Stimulated activated naive CD8-positive, alpha-beta T cell treated with anti-CD3 and anti-CD28 coated beads, Interleukin-15, Interleukin-2, amounts not matched to agents 100 ng/mL and 50 ng/mL, for 24 hours (primary cell): ENCODE measurements at regions not wholly inside any gene's neighbourhood (a gene's known extent, or its start where the extent isn't known, plus 50 kb on each side); places are given as distances from the start of the nearest gene placed in this dataset.

Experiments
- H3K27ac Mint-ChIP-seq: one replicate; pipeline ENCODE4 v1.8.0; 2021; ENCODE audit warnings: mild to moderate bottlenecking, mixed read lengths
- H3K27me3 Mint-ChIP-seq: one replicate; pipeline ENCODE4 v1.8.0; 2021; ENCODE audit warnings: mixed read lengths
- H3K36me3 Mint-ChIP-seq: one replicate; pipeline ENCODE4 v1.8.0; 2021; ENCODE audit warnings: low read depth, mixed read lengths
- H3K4me1 Mint-ChIP-seq: one replicate; pipeline ENCODE4 v1.8.0; 2021; ENCODE audit warnings: low read depth, mixed read lengths
- H3K4me3 Mint-ChIP-seq: one replicate; pipeline ENCODE4 v1.8.0; 2021; ENCODE audit warnings: mild to moderate bottlenecking, mixed read lengths
- H3K9me3 Mint-ChIP-seq: one replicate; pipeline ENCODE4 v1.8.0; 2021; ENCODE audit warnings: mixed read lengths

DNA sequence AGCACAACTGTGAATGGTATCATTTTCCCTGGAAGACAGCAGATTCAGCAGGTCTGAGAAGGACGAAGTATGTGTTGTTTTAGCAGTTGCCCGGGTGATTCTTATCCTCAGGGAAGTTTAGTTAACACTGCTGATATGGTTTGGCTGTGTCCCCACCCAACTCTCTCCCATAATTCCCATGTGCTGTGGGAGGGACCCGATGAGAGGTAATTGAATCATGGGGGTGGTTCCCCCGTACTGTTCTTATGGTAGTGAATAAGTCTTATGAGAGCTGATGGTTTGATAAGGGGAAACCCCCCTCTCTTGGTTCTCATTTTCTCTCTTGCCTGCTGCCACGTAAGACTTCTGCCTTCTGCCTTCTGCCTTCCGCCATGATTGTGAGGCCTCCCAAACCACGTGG, 81.0 kb upstream of the UBAC2 start:
- Mint-ChIP-seq H3K9me3 (peaks cover 6% of the 10 kb centered on the region), H3K36me3 (peaks cover 4% of the 10 kb centered on the region), H3K27ac (peak overlapping the region; percentile 37), H3K27me3 (peaks cover 5% of the 10 kb centered on the region), H3K4me3 (no peak overlapping the region), H3K4me1 (peaks cover 33% of the 10 kb centered on the region)

DNA sequence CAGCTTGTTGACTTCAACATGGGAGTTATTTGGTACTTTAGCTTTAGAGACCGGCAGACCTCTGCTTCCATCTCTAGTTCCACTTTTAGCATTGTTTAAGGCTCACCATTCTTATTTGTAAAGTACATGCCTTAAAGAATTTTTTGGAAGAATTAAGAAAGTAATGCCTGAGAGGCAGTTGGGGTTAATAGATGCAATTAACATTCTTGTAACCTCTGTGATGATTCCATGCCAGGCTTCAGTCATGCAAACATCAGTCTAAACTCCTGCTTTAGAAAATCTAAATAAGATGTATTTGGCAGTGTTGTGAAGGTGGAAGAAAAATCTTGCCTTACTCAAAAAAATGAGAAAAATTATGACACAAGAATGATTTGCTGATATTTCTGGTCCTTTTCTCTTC, 79.9 kb upstream of the UBAC2 start:
- Mint-ChIP-seq H3K9me3 (peaks cover 6% of the 10 kb centered on the region), H3K4me3 (peak overlapping the region; percentile 24), H3K27ac (peak overlapping the region; percentile 59), H3K4me1 (peaks cover 42% of the 10 kb centered on the region), H3K36me3 (peaks cover 4% of the 10 kb centered on the region), H3K27me3 (peaks cover 5% of the 10 kb centered on the region)

DNA sequence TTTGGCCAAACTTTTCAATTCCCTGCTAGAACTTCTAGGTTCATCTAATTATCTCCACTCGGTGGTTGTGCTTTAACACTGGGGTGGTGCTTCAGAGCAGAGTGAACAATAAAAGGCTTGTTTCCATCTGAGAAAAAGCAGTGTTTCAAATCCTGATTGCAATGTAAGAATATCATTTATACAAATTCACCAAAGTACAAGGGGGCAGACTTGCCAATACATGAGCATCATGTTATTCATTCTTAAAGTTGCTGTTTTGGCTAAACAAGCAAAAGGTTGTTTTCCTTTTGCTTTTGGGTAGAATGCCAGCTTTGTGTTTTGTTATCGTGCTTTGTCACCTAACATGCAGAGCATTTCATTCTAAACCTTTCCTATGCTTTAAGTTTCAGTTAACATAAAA, 78.5 kb upstream of the UBAC2 start:
- Mint-ChIP-seq H3K4me3 (no peak overlapping the region), H3K27me3 (peaks cover 5% of the 10 kb centered on the region), H3K36me3 (peaks cover 4% of the 10 kb centered on the region), H3K9me3 (peaks cover 6% of the 10 kb centered on the region), H3K27ac (no peak overlapping the region), H3K4me1 (peaks cover 42% of the 10 kb centered on the region)

DNA sequence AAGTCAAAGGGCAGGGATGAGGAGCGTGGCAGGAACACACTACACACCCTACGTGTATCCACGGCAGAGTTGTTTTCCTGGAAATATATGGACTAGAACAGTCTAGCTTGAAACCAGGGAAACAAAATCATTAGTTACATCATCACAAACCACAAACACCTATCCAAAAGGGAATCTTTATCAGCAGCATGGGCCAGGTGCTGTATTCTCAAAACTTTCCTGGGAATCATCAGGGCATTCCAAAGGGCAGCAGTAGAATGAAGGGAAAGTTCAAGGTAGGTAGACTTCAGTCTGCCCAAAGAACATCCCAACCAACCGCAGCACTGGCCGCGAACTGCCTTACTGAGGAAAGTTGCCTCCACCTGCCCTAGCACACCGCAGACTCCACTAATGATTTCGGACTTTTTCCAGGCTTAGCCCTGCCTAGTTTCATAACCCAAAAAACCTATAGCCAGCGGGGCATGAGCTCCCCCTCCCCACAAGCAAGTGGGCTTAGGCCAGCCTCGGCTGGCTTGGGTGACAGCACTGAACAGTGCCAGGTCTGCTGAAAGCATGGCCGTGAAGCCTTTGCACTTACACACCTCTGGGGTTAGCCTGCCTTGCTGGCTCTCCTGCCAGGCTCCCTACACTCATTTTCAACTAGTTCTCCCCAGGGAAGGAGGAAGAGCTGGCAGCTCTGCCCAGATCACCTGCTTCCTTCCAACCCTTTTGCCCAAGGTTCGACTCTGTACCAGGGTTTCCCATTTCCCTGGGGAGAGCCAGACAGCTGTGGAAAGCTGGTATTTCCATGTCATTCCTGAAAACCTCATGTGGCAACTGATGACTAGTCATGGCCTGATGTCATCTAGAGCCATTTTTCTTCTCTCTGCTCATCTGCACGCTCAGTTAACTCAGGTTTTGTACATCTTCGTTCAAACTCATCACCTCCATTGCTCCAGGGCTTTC, 77.3 kb upstream of the UBAC2 start:
- Mint-ChIP-seq H3K27ac (no peak overlapping the region), H3K4me1 (peaks cover 42% of the 10 kb centered on the region), H3K4me3 (no peak overlapping the region), H3K27me3 (peaks cover 5% of the 10 kb centered on the region), H3K9me3 (peaks cover 6% of the 10 kb centered on the region), H3K36me3 (peaks cover 4% of the 10 kb centered on the region)

DNA sequence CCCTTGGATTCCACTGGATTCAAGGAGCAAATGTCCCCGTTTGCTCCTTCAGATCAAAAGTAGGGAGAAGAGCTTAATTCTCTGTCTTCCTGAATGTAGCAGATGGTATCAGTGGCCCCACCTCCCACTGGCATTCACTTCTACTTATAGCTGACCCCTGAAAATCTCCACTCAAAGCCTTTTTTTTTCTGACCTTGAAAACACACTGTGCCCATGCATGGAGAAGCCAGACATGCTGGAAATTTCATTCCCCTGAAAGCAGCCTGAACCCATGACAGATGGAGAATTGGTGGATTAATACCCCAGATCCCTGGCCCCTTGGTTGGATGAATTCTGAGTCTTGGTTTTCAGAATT, 76.6 kb upstream of the UBAC2 start:
- peaks cover 5% of the 10 kb centered on the region for H3K27me3 Mint-ChIP-seq
- peaks cover 4% of the 10 kb centered on the region for H3K36me3 Mint-ChIP-seq
- peaks cover 6% of the 10 kb centered on the region for H3K9me3 Mint-ChIP-seq
- no peak overlapping the region for H3K4me3 Mint-ChIP-seq
- H3K27ac Mint-ChIP-seq, result no peak overlapping the region
- H3K4me1 Mint-ChIP-seq, result peaks cover 42% of the 10 kb centered on the region

DNA sequence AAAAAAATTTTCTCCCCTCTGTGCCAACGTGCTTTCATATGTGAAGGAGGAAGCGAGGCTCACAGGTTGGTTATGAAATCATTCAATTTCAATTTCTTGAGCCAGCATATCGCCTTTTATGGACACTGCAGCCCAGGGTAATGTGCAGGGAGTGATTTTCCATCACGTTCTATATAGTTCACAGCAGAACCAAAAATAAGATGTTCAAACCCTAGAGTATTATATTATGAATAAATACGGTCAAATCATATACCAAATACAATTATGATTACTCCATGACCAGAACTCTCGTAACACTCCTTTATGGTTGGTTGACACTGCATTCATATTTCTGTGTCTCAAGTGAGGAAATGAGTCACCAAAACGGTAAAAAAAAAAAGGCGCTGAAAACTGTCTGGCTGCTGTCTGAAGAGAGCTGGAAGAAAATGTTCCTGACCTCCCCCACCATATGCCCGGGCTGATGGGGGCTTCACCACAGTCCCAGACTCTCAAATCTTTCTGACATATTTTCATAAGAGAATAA, 75.8 kb upstream of the UBAC2 start:
- peak overlapping the region; percentile 41 for H3K27ac Mint-ChIP-seq
- H3K9me3 Mint-ChIP-seq, result peaks cover 6% of the 10 kb centered on the region
- H3K36me3 Mint-ChIP-seq, result peaks cover 4% of the 10 kb centered on the region
- H3K4me1 Mint-ChIP-seq, result peaks cover 38% of the 10 kb centered on the region
- no peak overlapping the region for H3K4me3 Mint-ChIP-seq
- peaks cover 5% of the 10 kb centered on the region for H3K27me3 Mint-ChIP-seq

DNA sequence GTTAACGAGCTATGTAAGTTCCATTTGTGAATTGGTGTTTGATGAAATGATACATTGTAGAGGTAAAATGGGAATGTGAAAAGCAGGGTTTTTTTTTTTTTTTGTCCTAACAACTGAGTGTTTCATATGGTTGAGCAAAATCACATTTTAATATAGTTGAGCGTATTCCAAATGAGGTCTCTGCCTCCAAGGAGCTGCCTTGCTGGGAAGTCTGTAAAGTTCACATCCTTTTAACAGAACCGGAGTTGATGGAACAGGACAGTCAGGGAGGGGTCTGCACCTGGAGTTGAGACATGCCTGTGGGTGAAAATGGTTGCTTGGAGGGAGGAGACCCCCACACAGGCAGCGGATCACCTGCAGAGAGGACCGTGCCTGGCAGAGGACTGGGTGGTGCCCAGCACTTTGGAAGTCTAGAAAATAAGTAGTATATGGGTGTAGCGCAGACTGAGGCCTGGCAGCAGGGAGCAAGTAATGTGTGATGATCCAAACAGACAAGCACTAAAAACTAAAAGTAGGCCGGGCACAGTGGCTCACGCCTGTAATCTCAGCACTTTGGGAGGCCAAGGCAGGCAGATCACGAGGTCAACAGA, 75.2 kb upstream of the UBAC2 start:
- Mint-ChIP-seq H3K9me3 (peaks cover 3% of the 10 kb centered on the region), H3K4me1 (peaks cover 32% of the 10 kb centered on the region), H3K36me3 (peaks cover 2% of the 10 kb centered on the region), H3K27ac (peak overlapping the region; percentile 41), H3K4me3 (no peak overlapping the region), H3K27me3 (peaks cover 5% of the 10 kb centered on the region)

DNA sequence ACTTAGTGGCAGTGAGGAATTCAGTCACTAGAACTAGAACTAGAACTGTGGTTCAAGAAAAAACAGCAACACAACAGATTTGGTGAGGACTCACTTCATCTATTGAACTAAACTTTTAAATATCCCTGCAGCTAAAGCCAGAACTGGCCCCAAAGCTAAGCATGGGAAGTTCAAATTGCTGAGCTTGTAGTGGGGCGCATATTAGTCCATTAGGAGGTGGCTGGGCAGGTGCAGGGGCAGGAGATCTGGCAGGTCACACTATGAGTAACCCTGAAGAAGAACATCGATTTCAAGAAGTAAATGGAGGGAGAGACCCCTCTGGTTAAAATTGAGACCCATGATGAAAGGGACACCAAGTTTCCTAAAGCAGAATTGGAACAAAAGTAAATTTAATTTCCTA, 73.8 kb upstream of the UBAC2 start:
- Mint-ChIP-seq H3K36me3 (no peaks in the 10 kb centered on the region), H3K4me3 (no peak overlapping the region), H3K27me3 (peaks cover 5% of the 10 kb centered on the region), H3K4me1 (peaks cover 22% of the 10 kb centered on the region), H3K27ac (no peak overlapping the region), H3K9me3 (no peaks in the 10 kb centered on the region)

DNA sequence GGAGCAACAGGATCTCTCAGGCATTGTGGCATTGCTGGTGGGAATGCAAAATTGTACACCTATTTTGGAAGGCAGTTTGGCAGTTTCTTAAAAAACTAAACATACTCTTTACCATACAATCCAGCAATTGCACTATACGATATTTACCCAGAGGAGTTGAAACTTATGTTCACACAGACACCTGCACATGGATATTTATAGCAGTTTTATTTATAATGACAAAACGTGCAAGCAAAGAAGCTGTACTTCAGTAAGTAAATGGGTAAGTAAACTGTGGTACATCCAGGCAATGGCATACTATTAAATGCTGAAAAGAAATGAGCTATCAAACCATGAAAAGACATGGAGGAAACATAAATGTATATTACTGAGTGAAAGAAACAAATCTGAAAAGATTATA, 71.6 kb upstream of the UBAC2 start:
- Mint-ChIP-seq H3K27ac (no peak overlapping the region), H3K4me3 (no peak overlapping the region), H3K27me3 (no peaks in the 10 kb centered on the region), H3K4me1 (peaks cover 14% of the 10 kb centered on the region), H3K9me3 (no peaks in the 10 kb centered on the region), H3K36me3 (no peaks in the 10 kb centered on the region)

DNA sequence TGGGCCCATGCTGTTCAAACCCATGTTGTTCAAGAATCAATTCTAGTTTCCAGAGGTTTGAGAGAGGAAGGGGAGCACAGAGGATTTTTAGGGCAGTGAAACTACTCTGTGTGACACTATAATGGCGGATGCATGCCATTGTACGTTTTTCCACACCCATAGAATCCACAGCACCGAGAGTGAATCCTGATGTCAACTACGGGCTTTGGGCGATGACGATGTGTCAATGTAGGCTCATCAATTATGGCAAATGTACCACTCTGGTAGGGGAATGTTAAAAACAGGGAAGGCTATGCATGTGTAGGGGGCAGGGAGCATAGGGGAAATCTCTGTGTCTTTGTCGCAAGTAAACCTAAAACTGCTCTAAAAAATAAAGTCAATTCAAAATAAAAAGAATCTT, 70.7 kb upstream of the UBAC2 start:
- H3K36me3 Mint-ChIP-seq, result no peaks in the 10 kb centered on the region
- no peak overlapping the region for H3K27ac Mint-ChIP-seq
- H3K4me1 Mint-ChIP-seq, result peaks cover 6% of the 10 kb centered on the region
- no peak overlapping the region for H3K4me3 Mint-ChIP-seq
- H3K27me3 Mint-ChIP-seq, result no peaks in the 10 kb centered on the region
- no peaks in the 10 kb centered on the region for H3K9me3 Mint-ChIP-seq

DNA sequence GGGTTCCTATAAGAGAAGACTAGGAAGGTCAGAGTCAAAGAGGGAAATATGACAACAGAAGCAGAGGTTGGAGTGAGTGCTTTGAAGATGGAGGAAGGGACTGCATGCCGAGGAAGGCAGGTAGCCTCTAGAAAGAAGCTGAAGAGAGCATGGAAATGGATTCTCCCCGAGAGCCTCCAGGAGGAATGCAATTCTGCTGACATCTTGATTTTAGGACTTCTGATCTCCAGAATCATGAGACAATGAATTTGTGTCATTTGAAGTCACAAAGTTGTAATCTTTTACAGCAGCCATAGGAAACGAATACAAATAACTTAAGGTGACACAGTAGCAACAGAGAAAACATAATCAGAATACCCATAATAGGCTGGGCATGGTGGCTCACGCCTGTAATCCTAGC, 69.2 kb upstream of the UBAC2 start:
- Mint-ChIP-seq H3K4me1 (no peaks in the 10 kb centered on the region), H3K27ac (no peak overlapping the region), H3K36me3 (no peaks in the 10 kb centered on the region), H3K9me3 (no peaks in the 10 kb centered on the region), H3K27me3 (no peaks in the 10 kb centered on the region), H3K4me3 (no peak overlapping the region)

DNA sequence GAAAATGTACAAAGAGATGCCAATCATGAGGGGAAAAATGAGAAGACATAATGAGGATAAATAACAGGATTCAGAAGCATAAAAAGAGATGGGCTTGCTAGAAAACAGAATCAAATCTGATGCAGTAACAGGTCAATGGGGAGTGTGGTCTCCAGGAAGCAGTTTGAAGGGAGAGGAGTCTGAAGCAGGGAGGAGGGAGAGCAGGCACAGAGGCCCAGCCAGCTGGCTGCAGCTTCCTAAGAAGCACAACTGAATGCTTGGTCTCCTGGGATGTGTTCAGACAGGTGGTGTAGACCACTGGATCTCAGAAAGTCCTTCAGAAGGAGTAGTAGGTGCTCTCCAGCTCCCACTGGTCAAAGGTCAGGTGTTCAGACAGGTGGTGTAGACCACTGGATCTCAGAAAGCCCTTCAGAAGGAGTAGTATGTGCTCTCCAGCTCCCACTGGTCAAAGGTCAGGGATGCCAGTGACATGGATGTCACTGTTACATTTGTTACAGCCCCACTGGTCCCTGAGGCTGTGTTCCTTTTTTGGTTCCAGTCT, 68.3 kb upstream of the UBAC2 start:
- Mint-ChIP-seq H3K4me3 (no peak overlapping the region), H3K27me3 (no peaks in the 10 kb centered on the region), H3K27ac (no peak overlapping the region), H3K9me3 (no peaks in the 10 kb centered on the region), H3K36me3 (no peaks in the 10 kb centered on the region), H3K4me1 (no peaks in the 10 kb centered on the region)

DNA sequence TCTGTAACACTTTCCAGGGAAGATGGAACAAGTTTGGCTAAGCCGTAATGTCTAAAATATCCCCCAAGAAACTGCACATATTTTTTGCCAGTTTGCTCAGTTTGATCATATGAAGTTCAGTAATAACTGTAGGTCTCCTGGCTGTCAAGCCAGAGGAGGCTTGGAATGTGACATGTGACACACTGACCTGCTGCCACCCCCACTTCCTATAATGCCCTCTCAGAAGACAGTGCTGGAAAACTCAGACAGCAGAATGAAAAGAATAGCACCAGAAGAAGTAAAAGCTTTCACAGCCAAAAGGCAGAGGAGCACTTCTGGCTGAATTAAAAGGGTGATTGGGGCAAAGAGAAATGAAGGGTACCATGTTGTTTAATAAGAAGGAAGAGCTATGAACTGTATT, 67.4 kb upstream of the UBAC2 start:
- no peaks in the 10 kb centered on the region for H3K4me1 Mint-ChIP-seq
- H3K27me3 Mint-ChIP-seq, result no peaks in the 10 kb centered on the region
- no peak overlapping the region for H3K4me3 Mint-ChIP-seq
- H3K9me3 Mint-ChIP-seq, result no peaks in the 10 kb centered on the region
- no peak overlapping the region for H3K27ac Mint-ChIP-seq
- no peaks in the 10 kb centered on the region for H3K36me3 Mint-ChIP-seq

DNA sequence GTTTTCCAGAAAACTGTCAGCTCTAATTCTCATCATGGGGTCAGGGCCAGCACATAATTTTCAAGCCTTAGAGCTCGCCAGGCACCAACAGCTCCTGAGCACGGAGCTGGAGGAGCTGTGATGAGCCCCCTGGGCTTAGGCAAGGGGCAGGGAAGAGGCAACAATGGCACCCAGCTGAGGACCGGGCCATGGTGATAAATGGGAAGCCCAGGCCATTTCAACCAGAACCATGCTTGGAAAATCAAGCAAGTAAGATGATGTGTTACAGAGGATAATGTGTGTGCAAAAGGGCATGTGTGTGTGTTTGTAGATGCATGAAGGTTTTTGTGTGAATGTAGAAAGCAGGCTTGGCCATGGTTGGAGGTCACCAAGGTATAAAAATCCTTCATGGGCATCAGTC, 66.8 kb upstream of the UBAC2 start:
- H3K9me3 Mint-ChIP-seq, result no peaks in the 10 kb centered on the region
- H3K27me3 Mint-ChIP-seq, result no peaks in the 10 kb centered on the region

DNA sequence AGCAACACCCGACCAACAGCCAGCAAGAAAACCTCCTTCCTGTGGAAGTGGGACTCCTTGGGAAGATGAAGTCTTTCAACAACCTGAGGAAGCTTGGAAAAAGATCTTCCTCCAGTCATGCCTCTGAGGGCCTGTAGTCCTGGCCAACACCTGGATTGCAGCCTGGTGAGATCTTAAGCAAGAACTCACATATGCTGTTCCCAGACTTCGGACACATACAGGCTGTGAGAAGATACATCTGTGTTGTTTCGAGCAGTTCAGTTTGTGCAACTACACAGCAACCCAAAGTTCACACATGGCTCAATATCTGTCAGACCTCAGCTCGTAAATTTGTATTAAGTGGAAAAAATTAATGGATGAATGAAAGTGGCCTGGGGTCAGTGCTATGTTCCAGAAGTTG, 65.1 kb upstream of the UBAC2 start:
- Mint-ChIP-seq H3K36me3 (no peaks in the 10 kb centered on the region), H3K27me3 (no peaks in the 10 kb centered on the region), H3K9me3 (no peaks in the 10 kb centered on the region), H3K4me3 (no peak overlapping the region), H3K27ac (no peak overlapping the region), H3K4me1 (no peaks in the 10 kb centered on the region)

More for the DNA sequence above, 66.8 kb upstream of the UBAC2 start:
- Mint-ChIP-seq H3K4me1 (no peaks in the 10 kb centered on the region), H3K4me3 (no peak overlapping the region), H3K36me3 (no peaks in the 10 kb centered on the region), H3K27ac (no peak overlapping the region)
